ENCODE measurements at regions not wholly inside any gene's neighbourhood (a gene's known extent, or its start where the extent isn't known, plus 50 kb on each side); places are given as distances from the start of the nearest gene placed in this dataset.

- Histone ChIP-seq H3K4ac (ENCODE audit: low read depth, low read length) (no peak overlapping the region), H3K4me2 (ENCODE audit: insufficient read depth, insufficient read length, low read length) (peak overlapping the region; percentile 8), H4K5ac (ENCODE audit: insufficient read length, low read depth, low read length) (no peak overlapping the region), H3K23ac (ENCODE audit: insufficient read length, low read depth, low read length) (no peak overlapping the region), H4K91ac (ENCODE audit: insufficient read length, low read depth, low read length) (no peak overlapping the region), H4K8ac (replicated peaks; ENCODE audit: insufficient read length, low read depth, low read length) (no peak overlapping the region), H2AFZ (ENCODE audit: low read length) (no peak overlapping the region), H2BK5ac (ENCODE audit: insufficient read length, low read length) (no peak overlapping the region), H2BK12ac (ENCODE audit: insufficient read length, low read depth, low read length) (no peak overlapping the region), H3K56ac (ENCODE audit: insufficient read length, low read depth, low read length) (no peak overlapping the region), H3K4me1 (ENCODE audit: insufficient read depth, low read length) (peaks cover 5% of the 10 kb centered on the region; the same call in 1 of the 2 replicates), H3K14ac (ENCODE audit: insufficient read depth, low read length) (no peak overlapping the region), H3K79me2 (ENCODE audit: insufficient read depth, low read length) (no peaks in the 10 kb centered on the region), H2BK15ac (ENCODE audit: low read depth, low read length) (no peak overlapping the region), H3K27me3 (ENCODE audit: insufficient read depth, low read length) (no peaks in the 10 kb centered on the region), H2BK20ac (ENCODE audit: low read depth, low read length, poor library complexity, severe bottlenecking) (no peak overlapping the region), H3K18ac (ENCODE audit: insufficient read length, low read depth, low read length) (no peak overlapping the region), H4K20me1 (ENCODE audit: control insufficient read depth, insufficient read depth, insufficient read length) (no peaks in the 10 kb centered on the region), H3K9ac (ENCODE audit: extremely low read depth, insufficient read length, low read length) (no peak overlapping the region), H3K9me3 (ENCODE audit: control insufficient read depth, low read depth, low read length) (no peaks in the 10 kb centered on the region), H3K79me1 (ENCODE audit: insufficient read depth, low read depth, low read length, poor library complexity, severe bottlenecking) (no peaks in the 10 kb centered on the region), H3K27ac (ENCODE audit: insufficient read length, low read depth, low read length) (no peak overlapping the region), H3K23me2 (ENCODE audit: insufficient read length, low read depth, low read length, poor library complexity, severe bottlenecking) (no peaks in the 10 kb centered on the region), H2BK120ac (ENCODE audit: low read depth, low read length, poor library complexity, severe bottlenecking) (no peak overlapping the region), H3T11ph (ENCODE audit: low read length) (no peak overlapping the region), H2AK5ac (ENCODE audit: insufficient read length, low read length) (no peak overlapping the region)
- peak overlapping the region in 1 of 3 experiments; percentile 76; a peak in 1 of 7 replicates for H3K27ac Mint-ChIP-seq
- WGBS (ENCODE audit: extremely low coverage, insufficient read length, low lambda C conversion rate), result no CpG with 5 or more reads among the region's 2 CpGs
- no peak for DNase-seq
- H3K4me3 Mint-ChIP-seq, result no peak overlapping the region
- peaks cover 0 to 12% (median 3%) of the 10 kb centered on the region in 3 experiments; a peak in 3 of 7 replicates for H3K36me3 Mint-ChIP-seq (ENCODE audit: insufficient read depth in 1 of 3, low read depth in 3 of 3)
- no peaks in the 10 kb centered on the region for H3K27me3 Mint-ChIP-seq (ENCODE audit: low read depth)
- peaks cover 2 to 7% of the 10 kb centered on the region in 2 experiments; a peak in 4 of 5 replicates for H3K9me3 Mint-ChIP-seq
- no peak for TF ChIP-seq CTCF (conservative IDR thresholded peaks at IDR 0.05)
- peaks cover 26 to 28% of the 10 kb centered on the region in 2 experiments for H3K4me1 Mint-ChIP-seq
Measured at GRCh38 chr3:150335631-150336030, 72.5 kb upstream of the TSC22D2 start.
